Loucy (cell line): ENCODE measurements at regions not wholly inside any gene's neighbourhood (a gene's known extent, or its start where the extent isn't known, plus 50 kb on each side); places are given as distances from the start of the nearest gene placed in this dataset.

Source experiments
- H2AFZ ChIP-seq: fragments of 200-600 bp; sonication (generic); 2 replicates; pipeline ENCODE4 v1.6.0; 2016; ENCODE audit warnings: antibody characterized with exemption, mild to moderate bottlenecking, low read length, moderate library complexity
- H3F3A ChIP-seq: fragments of 200-600 bp; 2 replicates; pipeline ENCODE4 v1.6.0; 2016; ENCODE audit warnings: antibody characterized with exemption, low read depth, mild to moderate bottlenecking
- H3K27me3 ChIP-seq: fragments of 200-600 bp; sonication (generic); 2 replicates; pipeline ENCODE4 v1.6.1; 2014; ENCODE audit warnings: low read length, mild to moderate bottlenecking; ENCODE audit not compliant: insufficient read depth, poor library complexity, severe bottlenecking
- H3K36me3 ChIP-seq: fragments of 200-600 bp; sonication (generic); 2 replicates; pipeline ENCODE4 v1.6.1; 2016; ENCODE audit warnings: low read length; ENCODE audit not compliant: insufficient read depth
- H3K4me1 ChIP-seq: fragments of 200-600 bp; sonication (generic); 2 replicates; pipeline ENCODE4 v1.5.1; 2014; ENCODE audit warnings: low read length, mild to moderate bottlenecking; ENCODE audit not compliant: insufficient read depth, poor library complexity, severe bottlenecking
- H3K4me2 ChIP-seq: fragments of 200-600 bp; sonication (generic); 2 replicates; pipeline ENCODE4 v1.6.0; 2014; ENCODE audit warnings: antibody characterized with exemption, low read length, low read depth, mild to moderate bottlenecking; ENCODE audit not compliant: poor library complexity, severe bottlenecking
- H3K4me3 ChIP-seq: fragments of 200-600 bp; sonication (generic); 2 replicates; pipeline ENCODE4 v1.5.1; 2014; ENCODE audit warnings: low read length, mild to moderate bottlenecking, mixed read lengths; ENCODE audit not compliant: poor library complexity, severe bottlenecking
- H3K79me2 ChIP-seq: fragments of 200-600 bp; sonication (generic); 2 replicates; pipeline ENCODE4 v1.6.1; 2014; ENCODE audit warnings: low read length; ENCODE audit not compliant: insufficient read depth
- H3K9ac ChIP-seq: fragments of 200-600 bp; sonication (generic); 2 replicates; pipeline ENCODE4 v1.6.0; 2014; ENCODE audit warnings: mild to moderate bottlenecking, low read depth, low read length, moderate library complexity; ENCODE audit not compliant: poor library complexity, severe bottlenecking
- H3K9me2 ChIP-seq: fragments of 200-600 bp; sonication (generic); replicated peaks from 2 replicates; pipeline ENCODE4 v1.6.1; 2016; ENCODE audit warnings: low read depth, low read length, mixed read lengths
- H3K9me3 ChIP-seq: fragments of 200-600 bp; sonication (generic); 2 replicates; pipeline ENCODE4 v1.6.1; 2014; ENCODE audit warnings: mild to moderate bottlenecking, antibody characterized with exemption, low read length, low read depth; ENCODE audit not compliant: insufficient read depth
- H4K20me1 ChIP-seq: fragments of 200-600 bp; sonication (generic); 2 replicates; pipeline ENCODE4 v1.6.0; 2014; ENCODE audit warnings: antibody characterized with exemption, low read length, mild to moderate bottlenecking; ENCODE audit not compliant: insufficient read depth, poor library complexity, severe bottlenecking
- EZH2phosphoT487 ChIP-seq: fragments of 200-600 bp; IDR thresholded peaks from 2 replicates; pipeline ENCODE4 v1.6.1; 2018; ENCODE audit warnings: antibody characterized with exemption, mild to moderate bottlenecking, moderate library complexity, borderline replicate concordance
- TF ChIP-seq, protein P1 (sequence below): fragments of 200-600 bp; sonication (generic); conservative IDR thresholded peaks from 2 replicates; pipeline ENCODE4 v1.5.1; 2014; ENCODE audit warnings: mild to moderate bottlenecking, antibody characterized with exemption, low read length

DNA sequence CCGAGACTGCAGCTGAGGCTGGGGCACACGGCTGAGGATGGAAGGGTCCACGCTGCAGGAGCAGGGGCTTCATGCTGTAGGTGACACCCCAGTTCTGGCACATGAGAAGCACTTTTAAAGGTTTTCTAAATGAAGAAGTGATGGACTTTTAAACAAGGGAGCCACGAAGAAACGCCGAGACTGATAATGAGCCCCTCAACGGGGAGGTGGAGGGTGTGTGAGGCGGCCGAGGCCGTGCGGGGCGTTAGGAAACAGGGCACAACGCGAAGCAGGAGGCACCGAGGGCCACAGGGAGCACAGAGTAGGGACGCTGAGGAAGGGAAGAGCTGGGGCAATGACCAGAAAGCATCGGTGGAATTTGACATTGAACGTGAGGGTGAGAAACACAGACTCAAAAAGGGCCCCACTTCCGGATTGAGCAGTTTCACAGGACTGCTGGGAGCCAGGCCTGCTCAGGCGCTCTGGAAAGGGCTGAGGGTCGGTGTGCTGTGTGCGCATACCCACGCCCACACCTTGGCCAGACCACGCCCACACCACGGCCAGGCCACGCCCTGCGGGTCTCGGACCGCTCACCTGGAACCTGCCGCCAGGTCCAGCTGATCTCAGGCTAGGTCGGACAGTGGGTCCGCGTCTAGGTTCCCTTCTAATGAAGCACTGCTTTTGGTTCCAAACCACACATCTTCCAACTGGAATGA lies 115.7 kb downstream of the GYPC start:
- TF ChIP-seq EZH2phosphoT487 = no peak
- TF ChIP-seq, protein P1, sequence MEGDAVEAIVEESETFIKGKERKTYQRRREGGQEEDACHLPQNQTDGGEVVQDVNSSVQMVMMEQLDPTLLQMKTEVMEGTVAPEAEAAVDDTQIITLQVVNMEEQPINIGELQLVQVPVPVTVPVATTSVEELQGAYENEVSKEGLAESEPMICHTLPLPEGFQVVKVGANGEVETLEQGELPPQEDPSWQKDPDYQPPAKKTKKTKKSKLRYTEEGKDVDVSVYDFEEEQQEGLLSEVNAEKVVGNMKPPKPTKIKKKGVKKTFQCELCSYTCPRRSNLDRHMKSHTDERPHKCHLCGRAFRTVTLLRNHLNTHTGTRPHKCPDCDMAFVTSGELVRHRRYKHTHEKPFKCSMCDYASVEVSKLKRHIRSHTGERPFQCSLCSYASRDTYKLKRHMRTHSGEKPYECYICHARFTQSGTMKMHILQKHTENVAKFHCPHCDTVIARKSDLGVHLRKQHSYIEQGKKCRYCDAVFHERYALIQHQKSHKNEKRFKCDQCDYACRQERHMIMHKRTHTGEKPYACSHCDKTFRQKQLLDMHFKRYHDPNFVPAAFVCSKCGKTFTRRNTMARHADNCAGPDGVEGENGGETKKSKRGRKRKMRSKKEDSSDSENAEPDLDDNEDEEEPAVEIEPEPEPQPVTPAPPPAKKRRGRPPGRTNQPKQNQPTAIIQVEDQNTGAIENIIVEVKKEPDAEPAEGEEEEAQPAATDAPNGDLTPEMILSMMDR = no peak
- no peaks in the 10 kb centered on the region for H3K36me3 ChIP-seq
- H3K79me2 ChIP-seq = no peaks in the 10 kb centered on the region
- H3K4me2 ChIP-seq = no peak overlapping the region
- H3F3A ChIP-seq = no peaks in the 10 kb centered on the region
- H3K9me2 ChIP-seq = no peaks in the 10 kb centered on the region
- no peaks in the 10 kb centered on the region for H3K9me3 ChIP-seq
- H3K27me3 ChIP-seq = no peaks in the 10 kb centered on the region
- H3K9ac ChIP-seq = no peak overlapping the region
- no peak overlapping the region for H3K4me3 ChIP-seq
- no peaks in the 10 kb centered on the region for H4K20me1 ChIP-seq
- no peak overlapping the region for H2AFZ ChIP-seq
- no peaks in the 10 kb centered on the region for H3K4me1 ChIP-seq

GRCh38 chr2:126774290-126774689 lies 118.3 kb downstream of the GYPC start:
- Histone ChIP-seq H3K36me3 (no peaks in the 10 kb centered on the region), H2AFZ (no peak overlapping the region), H3K4me1 (peaks cover 6% of the 10 kb centered on the region), H3K79me2 (no peaks in the 10 kb centered on the region), H3F3A (no peaks in the 10 kb centered on the region), H3K9me3 (no peaks in the 10 kb centered on the region), H3K4me2 (no peak overlapping the region), H3K27me3 (no peaks in the 10 kb centered on the region), H3K9ac (no peak overlapping the region), H4K20me1 (no peaks in the 10 kb centered on the region), H3K9me2 (no peaks in the 10 kb centered on the region), H3K4me3 (no peak overlapping the region)
- TF ChIP-seq EZH2phosphoT487 = no peak
- TF ChIP-seq, protein P1 = no peak

GRCh38 chr2:126774761-126775160 lies 118.8 kb downstream of the GYPC start:
- no peaks in the 10 kb centered on the region for H3K79me2 ChIP-seq
- no peak overlapping the region for H3K4me2 ChIP-seq
- H3K27me3 ChIP-seq = no peaks in the 10 kb centered on the region
- no peaks in the 10 kb centered on the region for H4K20me1 ChIP-seq
- no peaks in the 10 kb centered on the region for H3K9me2 ChIP-seq
- no peak for TF ChIP-seq EZH2phosphoT487
- TF ChIP-seq, protein P1 = no peak
- no peaks in the 10 kb centered on the region for H3F3A ChIP-seq
- H3K4me1 ChIP-seq = peaks cover 6% of the 10 kb centered on the region
- no peak overlapping the region for H3K4me3 ChIP-seq
- no peaks in the 10 kb centered on the region for H3K36me3 ChIP-seq
- no peak overlapping the region for H2AFZ ChIP-seq
- no peaks in the 10 kb centered on the region for H3K9me3 ChIP-seq
- no peak overlapping the region for H3K9ac ChIP-seq
